ENCODE measurements at regions not wholly inside any gene's neighbourhood (a gene's known extent, or its start where the extent isn't known, plus 50 kb on each side); places are given as distances from the start of the nearest gene placed in this dataset.

GRCh38 chr1:195376190-195376589, 1232.0 kb downstream of the KCNT2 start:
- TF ChIP-seq, protein P1, sequence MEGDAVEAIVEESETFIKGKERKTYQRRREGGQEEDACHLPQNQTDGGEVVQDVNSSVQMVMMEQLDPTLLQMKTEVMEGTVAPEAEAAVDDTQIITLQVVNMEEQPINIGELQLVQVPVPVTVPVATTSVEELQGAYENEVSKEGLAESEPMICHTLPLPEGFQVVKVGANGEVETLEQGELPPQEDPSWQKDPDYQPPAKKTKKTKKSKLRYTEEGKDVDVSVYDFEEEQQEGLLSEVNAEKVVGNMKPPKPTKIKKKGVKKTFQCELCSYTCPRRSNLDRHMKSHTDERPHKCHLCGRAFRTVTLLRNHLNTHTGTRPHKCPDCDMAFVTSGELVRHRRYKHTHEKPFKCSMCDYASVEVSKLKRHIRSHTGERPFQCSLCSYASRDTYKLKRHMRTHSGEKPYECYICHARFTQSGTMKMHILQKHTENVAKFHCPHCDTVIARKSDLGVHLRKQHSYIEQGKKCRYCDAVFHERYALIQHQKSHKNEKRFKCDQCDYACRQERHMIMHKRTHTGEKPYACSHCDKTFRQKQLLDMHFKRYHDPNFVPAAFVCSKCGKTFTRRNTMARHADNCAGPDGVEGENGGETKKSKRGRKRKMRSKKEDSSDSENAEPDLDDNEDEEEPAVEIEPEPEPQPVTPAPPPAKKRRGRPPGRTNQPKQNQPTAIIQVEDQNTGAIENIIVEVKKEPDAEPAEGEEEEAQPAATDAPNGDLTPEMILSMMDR (IDR thresholded peaks at IDR 0.05; ENCODE audit: borderline replicate concordance, insufficient read depth, low read depth, low read length): no peak
- no peak overlapping the region for H3K4me3 ChIP-seq (ENCODE audit: low read depth, low read length)

GRCh38 chr1:195373856-195374255, 1234.4 kb downstream of the KCNT2 start:
- TF ChIP-seq, protein P1 (IDR thresholded peaks at IDR 0.05; ENCODE audit: borderline replicate concordance, insufficient read depth, low read depth, low read length): no peak

GRCh38 chr1:195345149-195345548, 1263.1 kb downstream of the KCNT2 start:
- H3K4me3 ChIP-seq (ENCODE audit: low read depth, low read length): no peak overlapping the region
- TF ChIP-seq, protein P1 (IDR thresholded peaks at IDR 0.05; ENCODE audit: borderline replicate concordance, insufficient read depth, low read depth, low read length): no peak

More at GRCh38 chr1:195373856-195374255, 1234.4 kb downstream of the KCNT2 start:
- H3K4me3 ChIP-seq (ENCODE audit: low read depth, low read length): no peak overlapping the region

- TF ChIP-seq, protein P1 (IDR thresholded peaks at IDR 0.05; ENCODE audit: borderline replicate concordance, insufficient read depth, low read depth, low read length): no peak
Observed at GRCh38 chr1:195337646-195338045, 1270.6 kb downstream of the KCNT2 start.

GRCh38 chr1:195336812-195337211, 1271.4 kb downstream of the KCNT2 start:
- TF ChIP-seq, protein P1 (IDR thresholded peaks at IDR 0.05; ENCODE audit: borderline replicate concordance, insufficient read depth, low read depth, low read length): no peak
- no peak overlapping the region for H3K4me3 ChIP-seq (ENCODE audit: low read depth, low read length)

More at GRCh38 chr1:195337646-195338045, 1270.6 kb downstream of the KCNT2 start:
- no peak overlapping the region for H3K4me3 ChIP-seq (ENCODE audit: low read depth, low read length)

- H3K4me3 ChIP-seq (ENCODE audit: low read depth, low read length): no peak overlapping the region
- TF ChIP-seq, protein P1 (IDR thresholded peaks at IDR 0.05; ENCODE audit: borderline replicate concordance, insufficient read depth, low read depth, low read length): no peak
Observed at GRCh38 chr1:195335541-195335940, 1272.7 kb downstream of the KCNT2 start.

- no peak overlapping the region for H3K4me3 ChIP-seq (ENCODE audit: low read depth, low read length)
- TF ChIP-seq, protein P1 (IDR thresholded peaks at IDR 0.05; ENCODE audit: borderline replicate concordance, insufficient read depth, low read depth, low read length): no peak
Observed at GRCh38 chr1:195332102-195332501, 1276.1 kb downstream of the KCNT2 start.

Data from GM12875 (cell line).